Astrocyte (in vitro differentiated cells and primary cell): ENCODE measurements at regions not wholly inside any gene's neighbourhood (a gene's known extent, or its start where the extent isn't known, plus 50 kb on each side); places are given as distances from the start of the nearest gene placed in this dataset.

ENCODE experiments used
- DNase-seq: peaks from one replicate; pipeline ENCODE4 v3.0.0-alpha.2; 2010; ENCODE audit warnings: low read depth
- FAIRE-seq: peaks from 2 replicates; lab custom pipeline; 2011; peaks lifted over from hg19 to GRCh38; lab: Jason Lieb, UNC
- H2AFZ ChIP-seq: 2 replicates; pipeline ENCODE4 v1.6.0; 2012; ENCODE audit warnings: low read depth, low read length, inconsistent platforms
- H3K27ac ChIP-seq: 2 replicates; pipeline ENCODE4 v1.5.1; 2011; ENCODE audit warnings: low read depth, low read length, inconsistent platforms
- H3K27me3 ChIP-seq: 2 replicates; pipeline ENCODE4 v1.6.0; 2011; ENCODE audit warnings: low read length, inconsistent platforms; ENCODE audit not compliant: insufficient read depth
- H3K36me3 ChIP-seq: 2 replicates; pipeline ENCODE4 v1.5.1; 2011; ENCODE audit warnings: low read length, inconsistent platforms; ENCODE audit not compliant: insufficient read depth
- H3K4me1 ChIP-seq: 2 replicates; pipeline ENCODE4 v1.5.1; 2011; ENCODE audit warnings: low read length, inconsistent platforms; ENCODE audit not compliant: insufficient read depth
- H3K4me2 ChIP-seq: 2 replicates; pipeline ENCODE4 v1.6.0; 2012; ENCODE audit warnings: low read length, inconsistent platforms
- H3K4me3 ChIP-seq: 2 replicates; pipeline ENCODE4 v1.5.1; 2011; ENCODE audit warnings: low read depth, mild to moderate bottlenecking, low read length, inconsistent platforms; ENCODE audit not compliant: insufficient read depth
- H3K79me2 ChIP-seq: 2 replicates; pipeline ENCODE4 v1.6.0; 2012; ENCODE audit warnings: mild to moderate bottlenecking, low read length, inconsistent platforms; ENCODE audit not compliant: insufficient read depth
- H3K9ac ChIP-seq: 2 replicates; pipeline ENCODE4 v1.6.0; 2012; ENCODE audit warnings: mild to moderate bottlenecking, low read length, inconsistent platforms
- H3K9me3 ChIP-seq: 2 replicates; pipeline ENCODE4 v1.5.1; 2012; ENCODE audit warnings: low read depth, mild to moderate bottlenecking, low read length, inconsistent platforms; ENCODE audit not compliant: insufficient read depth
- H4K20me1 ChIP-seq: 2 replicates; pipeline ENCODE4 v1.6.0; 2012; ENCODE audit warnings: low read length, inconsistent platforms; ENCODE audit not compliant: insufficient read depth
- H3K27ac Mint-ChIP-seq: one replicate; pipeline ENCODE4 v1.8.0; 2021; ENCODE audit warnings: mild to moderate bottlenecking, mixed read lengths; ENCODE audit not compliant: unreplicated experiment
- H3K27me3 Mint-ChIP-seq: one replicate; pipeline ENCODE4 v1.8.0; 2021; ENCODE audit warnings: low read depth, mixed read lengths; ENCODE audit not compliant: unreplicated experiment
- H3K36me3 Mint-ChIP-seq: one replicate; pipeline ENCODE4 v1.8.0; 2021; ENCODE audit warnings: low read depth, mixed read lengths; ENCODE audit not compliant: unreplicated experiment
- H3K4me1 Mint-ChIP-seq: one replicate; pipeline ENCODE4 v1.8.0; 2021; ENCODE audit warnings: low read depth, mixed read lengths; ENCODE audit not compliant: unreplicated experiment
- H3K4me3 Mint-ChIP-seq: one replicate; pipeline ENCODE4 v1.8.0; 2021; ENCODE audit warnings: mild to moderate bottlenecking, moderate library complexity, mixed read lengths; ENCODE audit not compliant: unreplicated experiment
- H3K9me3 Mint-ChIP-seq: one replicate; pipeline ENCODE4 v1.8.0; 2021; ENCODE audit warnings: mild to moderate bottlenecking, mixed read lengths; ENCODE audit not compliant: unreplicated experiment
- CTCF ChIP-seq: IDR thresholded peaks from 2 replicates; pipeline ENCODE4 v1.5.1; 2011; ENCODE audit warnings: low read depth, mild to moderate bottlenecking, inconsistent platforms, low read length, moderate library complexity; ENCODE audit not compliant: insufficient read depth
- EZH2 ChIP-seq: IDR thresholded peaks from 2 replicates; pipeline ENCODE4 v1.6.1; 2012; ENCODE audit warnings: mild to moderate bottlenecking, low read length, inconsistent platforms; ENCODE audit not compliant: insufficient read depth

DNA sequence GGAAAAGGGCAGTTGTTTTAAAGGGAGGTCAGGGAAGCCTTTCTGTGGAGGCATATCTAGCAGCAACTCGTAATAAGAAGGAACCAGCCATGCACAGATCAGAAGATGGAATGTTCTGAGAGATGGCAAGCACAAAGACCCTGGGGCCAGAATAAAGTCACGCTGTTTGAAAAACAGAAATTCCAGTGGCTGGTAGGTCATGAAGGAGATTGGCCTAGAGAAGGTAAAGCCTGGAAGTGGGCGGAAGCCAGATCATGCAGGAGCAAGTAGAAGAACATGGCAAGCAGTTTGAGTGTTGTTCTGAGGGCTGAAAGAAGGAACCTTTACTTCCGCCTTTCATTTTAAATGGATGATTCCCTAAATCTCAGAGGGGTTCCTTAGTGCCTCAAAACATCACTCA lies 208.1 kb upstream of the PPP2R3A start:
- no peak overlapping the region for H2AFZ ChIP-seq
- no peaks in the 10 kb centered on the region for H3K9me3 ChIP-seq
- no peak for TF ChIP-seq CTCF
- TF ChIP-seq EZH2, result no peak
- no peaks in the 10 kb centered on the region for H3K27me3 ChIP-seq
- FAIRE-seq (no peak), DNase-seq (no peak)
- H3K4me1 ChIP-seq, result no peaks in the 10 kb centered on the region
- H4K20me1 ChIP-seq, result no peaks in the 10 kb centered on the region
- H3K79me2 ChIP-seq, result no peaks in the 10 kb centered on the region
- Mint-ChIP-seq H3K27me3 (peaks cover 13% of the 10 kb centered on the region), H3K9me3 (no peaks in the 10 kb centered on the region), H3K36me3 (no peaks in the 10 kb centered on the region), H3K4me3 (no peak overlapping the region), H3K27ac (no peak overlapping the region), H3K4me1 (peaks cover 4% of the 10 kb centered on the region)
- H3K4me3 ChIP-seq, result no peak overlapping the region
- H3K27ac ChIP-seq, result no peak overlapping the region
- no peak overlapping the region for H3K4me2 ChIP-seq
- H3K9ac ChIP-seq, result no peak overlapping the region
- no peaks in the 10 kb centered on the region for H3K36me3 ChIP-seq

DNA sequence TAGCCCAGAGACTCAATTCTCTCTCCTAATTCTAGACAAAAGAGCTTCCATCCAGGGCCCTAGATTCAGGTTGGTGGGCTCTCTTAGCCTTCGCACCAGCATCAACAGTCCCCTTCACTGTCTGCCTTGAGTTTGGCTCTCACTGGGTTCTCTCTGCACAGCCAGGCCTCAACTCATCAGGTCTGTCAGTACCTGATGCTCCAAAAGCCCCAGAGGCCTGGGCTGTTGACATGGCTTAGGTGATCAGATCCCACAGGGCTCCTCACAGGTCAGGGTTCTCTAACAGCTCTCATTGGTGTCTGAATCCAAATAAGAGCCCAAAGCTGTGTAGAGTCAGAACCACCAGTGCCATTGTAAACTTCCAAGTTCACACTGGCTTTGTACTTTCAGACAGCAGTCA lies 206.6 kb upstream of the PPP2R3A start:
- H3K27ac Mint-ChIP-seq, result no peak overlapping the region
- peaks cover 4% of the 10 kb centered on the region for H3K4me1 Mint-ChIP-seq
- Histone ChIP-seq H3K79me2 (no peaks in the 10 kb centered on the region), H3K4me1 (no peaks in the 10 kb centered on the region), H3K27ac (no peak overlapping the region), H2AFZ (no peak overlapping the region), H3K9me3 (no peaks in the 10 kb centered on the region), H4K20me1 (no peaks in the 10 kb centered on the region), H3K27me3 (no peaks in the 10 kb centered on the region), H3K4me3 (no peak overlapping the region), H3K9ac (no peak overlapping the region), H3K36me3 (no peaks in the 10 kb centered on the region), H3K4me2 (no peak overlapping the region)
- DNase-seq (no peak), FAIRE-seq (no peak)
- TF ChIP-seq CTCF (no peak), EZH2 (no peak)
- no peak overlapping the region for H3K4me3 Mint-ChIP-seq
- peaks cover 13% of the 10 kb centered on the region for H3K27me3 Mint-ChIP-seq
- H3K36me3 Mint-ChIP-seq, result no peaks in the 10 kb centered on the region
- no peaks in the 10 kb centered on the region for H3K9me3 Mint-ChIP-seq

GRCh38 chr3:135759651-135760050 lies 205.9 kb upstream of the PPP2R3A start:
- TF ChIP-seq EZH2 (no peak), CTCF (no peak)
- FAIRE-seq (no peak), DNase-seq (no peak)
- Histone ChIP-seq H3K36me3 (no peaks in the 10 kb centered on the region), H3K27ac (no peak overlapping the region), H3K27me3 (no peaks in the 10 kb centered on the region), H3K4me2 (no peak overlapping the region), H3K4me1 (no peaks in the 10 kb centered on the region), H3K9ac (no peak overlapping the region), H2AFZ (no peak overlapping the region), H3K79me2 (no peaks in the 10 kb centered on the region), H3K9me3 (no peaks in the 10 kb centered on the region), H3K4me3 (no peak overlapping the region), H4K20me1 (no peaks in the 10 kb centered on the region)
- Mint-ChIP-seq H3K9me3 (no peaks in the 10 kb centered on the region), H3K27ac (no peak overlapping the region), H3K36me3 (no peaks in the 10 kb centered on the region), H3K4me3 (no peak overlapping the region), H3K4me1 (peaks cover 4% of the 10 kb centered on the region), H3K27me3 (peaks cover 13% of the 10 kb centered on the region)
